GM12864 (cell line): ENCODE measurements at regions not wholly inside any gene's neighbourhood (a gene's known extent, or its start where the extent isn't known, plus 50 kb on each side); places are given as distances from the start of the nearest gene placed in this dataset.

Source experiments
- DNase-seq: peaks from one replicate; pipeline ENCODE4 v3.0.0-alpha.2; 2011; ENCODE audit warnings: low read depth
- H3K4me3 ChIP-seq: 2 replicates; pipeline ENCODE4 v1.5.1; 2011; ENCODE audit warnings: mild to moderate bottlenecking, low read depth, low read length, control low read depth
- TF ChIP-seq, protein P1 (sequence below): IDR thresholded peaks from 2 replicates; pipeline ENCODE4 v1.5.1; 2011; ENCODE audit warnings: low read depth, mild to moderate bottlenecking, moderate library complexity, low read length, control low read depth, inconsistent platforms; ENCODE audit errors: missing control alignments

DNA sequence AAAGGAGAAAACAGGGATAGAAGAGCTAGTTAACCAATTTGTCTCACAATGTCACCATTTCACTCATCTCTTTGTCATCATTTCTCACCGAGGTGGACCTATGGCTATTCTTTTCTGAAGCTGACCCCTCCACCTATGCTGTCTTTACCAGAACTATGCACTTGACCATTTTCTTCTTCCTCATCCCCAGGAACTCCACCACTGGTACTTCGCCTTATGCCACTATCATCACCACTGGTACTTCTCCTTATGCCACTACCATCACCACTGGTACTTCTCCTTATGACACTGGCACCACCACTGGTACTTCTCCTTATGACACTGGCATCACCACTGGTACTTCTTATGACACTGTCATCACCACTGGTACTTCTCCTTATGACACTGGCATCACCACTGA, 745.8 kb upstream of the CHAC2 start:
- TF ChIP-seq, protein P1, sequence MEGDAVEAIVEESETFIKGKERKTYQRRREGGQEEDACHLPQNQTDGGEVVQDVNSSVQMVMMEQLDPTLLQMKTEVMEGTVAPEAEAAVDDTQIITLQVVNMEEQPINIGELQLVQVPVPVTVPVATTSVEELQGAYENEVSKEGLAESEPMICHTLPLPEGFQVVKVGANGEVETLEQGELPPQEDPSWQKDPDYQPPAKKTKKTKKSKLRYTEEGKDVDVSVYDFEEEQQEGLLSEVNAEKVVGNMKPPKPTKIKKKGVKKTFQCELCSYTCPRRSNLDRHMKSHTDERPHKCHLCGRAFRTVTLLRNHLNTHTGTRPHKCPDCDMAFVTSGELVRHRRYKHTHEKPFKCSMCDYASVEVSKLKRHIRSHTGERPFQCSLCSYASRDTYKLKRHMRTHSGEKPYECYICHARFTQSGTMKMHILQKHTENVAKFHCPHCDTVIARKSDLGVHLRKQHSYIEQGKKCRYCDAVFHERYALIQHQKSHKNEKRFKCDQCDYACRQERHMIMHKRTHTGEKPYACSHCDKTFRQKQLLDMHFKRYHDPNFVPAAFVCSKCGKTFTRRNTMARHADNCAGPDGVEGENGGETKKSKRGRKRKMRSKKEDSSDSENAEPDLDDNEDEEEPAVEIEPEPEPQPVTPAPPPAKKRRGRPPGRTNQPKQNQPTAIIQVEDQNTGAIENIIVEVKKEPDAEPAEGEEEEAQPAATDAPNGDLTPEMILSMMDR: no peak
- no peak overlapping the region for H3K4me3 ChIP-seq
- no peak for DNase-seq

DNA sequence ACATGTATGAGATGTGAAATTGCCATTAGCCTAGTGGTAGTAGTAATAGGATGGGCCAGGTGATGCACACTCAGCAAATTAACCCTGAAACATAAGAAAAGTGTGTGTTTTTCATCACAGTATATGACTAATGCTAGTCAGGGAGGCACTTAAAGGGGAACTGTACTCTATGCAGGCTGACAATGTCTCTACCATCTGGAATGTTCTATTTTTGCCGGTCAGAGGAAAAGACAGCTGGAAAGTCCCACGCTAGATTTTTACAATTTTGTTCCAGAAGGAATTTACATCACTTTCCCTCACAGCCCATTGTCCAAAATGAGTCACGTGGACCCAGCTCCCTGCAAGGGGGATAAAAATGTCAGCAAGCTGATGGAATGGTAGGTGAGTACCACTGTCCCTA, 746.3 kb upstream of the CHAC2 start:
- TF ChIP-seq, protein P1: no peak
- no peak for DNase-seq
- no peak overlapping the region for H3K4me3 ChIP-seq

DNA sequence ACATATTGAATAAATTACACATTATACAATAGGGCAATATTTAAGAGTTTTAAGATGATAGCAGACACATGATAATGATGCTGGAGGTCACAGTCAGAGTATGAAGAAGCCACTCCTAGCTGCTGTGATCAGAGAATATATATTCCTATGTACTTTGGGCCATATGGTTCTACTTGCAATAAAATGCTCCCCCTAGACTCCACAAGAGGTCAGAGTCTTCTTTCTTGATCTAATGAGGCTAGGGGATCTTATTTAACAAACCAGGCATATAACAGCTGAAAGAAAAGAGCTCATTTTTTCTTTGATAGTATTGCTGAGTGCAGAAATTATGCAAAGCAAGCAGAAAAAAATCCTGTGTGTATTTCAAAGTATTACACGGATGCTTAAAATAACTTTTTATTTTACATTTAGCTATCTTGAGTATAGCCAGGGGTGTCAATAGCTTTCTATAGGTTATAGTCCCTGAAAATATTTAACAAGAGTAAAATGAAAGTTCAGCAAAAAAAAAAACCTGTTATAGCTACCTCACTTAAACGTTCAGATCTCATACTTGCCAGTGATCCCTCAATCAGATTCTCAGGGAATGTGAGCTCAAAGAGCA, 748.7 kb upstream of the CHAC2 start:
- no peak for DNase-seq
- H3K4me3 ChIP-seq: no peak overlapping the region
- TF ChIP-seq, protein P1: no peak

DNA sequence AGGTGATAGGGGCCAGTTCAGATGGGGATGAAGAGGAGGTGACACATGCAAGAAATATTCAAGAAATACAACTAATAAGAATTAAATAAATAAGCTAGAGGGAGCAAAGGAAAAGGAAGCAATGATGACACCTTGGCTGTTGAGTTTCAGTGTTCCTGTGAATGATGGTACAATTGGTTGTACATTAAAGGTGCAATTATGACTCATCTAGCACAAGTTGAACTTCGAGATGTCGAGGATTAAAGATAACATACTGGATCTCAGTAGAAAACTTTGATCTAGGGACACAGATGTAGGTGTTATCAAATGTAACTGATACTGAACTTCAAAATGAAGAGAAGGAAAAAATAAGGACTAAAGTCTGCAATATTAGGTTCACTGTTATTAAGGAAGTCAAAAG, 760.6 kb upstream of the CHAC2 start:
- H3K4me3 ChIP-seq: no peak overlapping the region
- TF ChIP-seq, protein P1: no peak
- no peak for DNase-seq

DNA sequence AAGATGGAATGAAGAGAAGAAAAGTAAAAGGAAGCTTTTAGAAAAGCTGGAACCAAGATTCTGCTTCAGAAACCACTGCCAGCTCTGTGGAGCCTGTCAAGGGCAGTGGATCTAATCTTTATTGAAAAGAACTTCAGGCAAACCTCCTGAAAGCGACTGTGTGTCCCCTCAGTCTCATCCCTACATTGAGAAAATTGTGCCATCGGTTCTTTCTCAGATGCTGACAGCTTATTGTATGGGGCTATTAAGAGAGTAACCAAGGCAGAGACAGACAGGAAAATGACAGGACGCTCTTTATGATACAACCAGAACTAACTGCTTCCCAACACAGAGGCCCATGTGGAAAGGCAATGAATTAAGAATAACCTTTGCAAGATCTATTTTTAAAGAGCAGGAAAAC, 763.2 kb upstream of the CHAC2 start:
- no peak for DNase-seq
- no peak overlapping the region for H3K4me3 ChIP-seq
- TF ChIP-seq, protein P1: no peak

DNA sequence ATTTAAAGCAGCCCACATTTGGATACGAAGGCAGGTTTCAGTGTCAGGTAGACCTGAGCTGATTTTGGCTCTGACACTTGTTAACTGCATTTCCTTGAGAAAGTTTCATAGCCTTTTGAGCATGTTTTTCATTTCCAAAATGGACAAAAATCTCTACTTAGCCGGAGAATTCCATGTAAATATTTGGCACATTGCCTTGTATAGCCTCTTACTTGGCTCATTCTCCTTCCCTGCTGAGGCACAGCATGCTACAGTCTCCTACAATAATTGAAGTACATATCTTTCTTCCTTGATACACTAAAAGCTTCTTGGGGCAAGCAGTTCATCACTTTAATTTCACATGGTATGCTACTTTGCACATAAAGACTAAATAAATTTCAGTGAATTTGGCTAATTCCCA, 772.2 kb upstream of the CHAC2 start:
- H3K4me3 ChIP-seq: no peak overlapping the region
- TF ChIP-seq, protein P1: no peak
- DNase-seq: no peak
